BJ (cell line): ENCODE measurements at regions not wholly inside any gene's neighbourhood (a gene's known extent, or its start where the extent isn't known, plus 50 kb on each side); places are given as distances from the start of the nearest gene placed in this dataset.

Source experiments
- CTCF ChIA-PET: fragments of 350-600 bp; formaldehyde crosslinking; extraction: SDS; loops from one replicate; lab custom pipeline; 2021; ENCODE audit warnings: antibody characterized with exemption, inconsistent platforms; lab: Yijun Ruan, JAX
- POLR2A ChIA-PET: fragments of 300-600 bp; sonication (Branson Sonifier 250); formaldehyde crosslinking; extraction: SDS; loops from one replicate; lab custom pipeline; 2021; ENCODE audit warnings: antibody characterized with exemption; lab: Charles Lee
- DNase-seq: peaks from one replicate; pipeline ENCODE4 v3.0.0-alpha.2; 2011; ENCODE audit warnings: low read depth
- H3K27me3 ChIP-seq: 2 replicates; pipeline ENCODE4 v1.6.0; 2011; ENCODE audit warnings: low read length; ENCODE audit not compliant: control insufficient read depth, insufficient read depth
- H3K36me3 ChIP-seq: 2 replicates; pipeline ENCODE4 v1.5.1; 2011; ENCODE audit warnings: low read length; ENCODE audit not compliant: control insufficient read depth, insufficient read depth
- H3K4me3 ChIP-seq: 2 replicates; pipeline ENCODE4 v1.5.1; 2011; ENCODE audit warnings: low read depth, mild to moderate bottlenecking, control low read depth, low read length
- CTCF ChIP-seq: IDR thresholded peaks from 2 replicates; pipeline ENCODE4 v1.5.1; 2011; ENCODE audit warnings: low read depth, mild to moderate bottlenecking, control low read depth, inconsistent platforms, low read length, moderate library complexity; ENCODE audit not compliant: insufficient read depth

GRCh38 chr15:96424674-96425073 is 94.2 kb downstream of the NR2F2 start:
- peaks cover 19% of the 10 kb centered on the region for H3K27me3 ChIP-seq
- ChIA-PET POLR2A (no interaction called here), CTCF (no interaction called here)
- TF ChIP-seq CTCF: no peak
- H3K36me3 ChIP-seq: no peaks in the 10 kb centered on the region
- no peak overlapping the region for H3K4me3 ChIP-seq
- no peak for DNase-seq

GRCh38 chr15:96428742-96429141 is 98.2 kb downstream of the NR2F2 start:
- peak; percentile 89 for DNase-seq
- Histone ChIP-seq H3K36me3 (no peaks in the 10 kb centered on the region), H3K4me3 (no peak overlapping the region), H3K27me3 (peaks cover 4% of the 10 kb centered on the region)
- ChIA-PET POLR2A (interaction anchor here (0.5 to 0.6 kb wide), 3 partner anchors 89 to 343 kb away, joined by 4 read pairs; no protein-coding TSS in a partner anchor), CTCF (interaction anchor here (0.6 to 1.2 kb wide), 2 partner anchors 12 to 29 kb away, joined by 3 read pairs; no protein-coding TSS in a partner anchor)
- TF ChIP-seq CTCF: no peak

GRCh38 chr15:96431786-96432185 is 101.3 kb downstream of the NR2F2 start:
- DNase-seq: no peak
- H3K4me3 ChIP-seq: no peak overlapping the region
- ChIA-PET POLR2A (no interaction called here), CTCF (no interaction called here)
- no peak for TF ChIP-seq CTCF
- no peaks in the 10 kb centered on the region for H3K36me3 ChIP-seq
- 0 out of 2 replicates have a peak, but pooled peaks cover 1% of the 10 kb centered on the region for H3K27me3 ChIP-seq

- no peak for DNase-seq
- 0 out of 2 replicates have a peak, but pooled peaks cover 1% of the 10 kb centered on the region for H3K27me3 ChIP-seq
- no peak for TF ChIP-seq CTCF
- H3K36me3 ChIP-seq: no peaks in the 10 kb centered on the region
- no peak overlapping the region for H3K4me3 ChIP-seq
- ChIA-PET CTCF (no interaction called here), POLR2A (no interaction called here)
Observed at GRCh38 chr15:96435022-96435421, 104.5 kb downstream of the NR2F2 start.

GRCh38 chr15:96435841-96436240 is 105.3 kb downstream of the NR2F2 start:
- ChIA-PET POLR2A (no interaction called here), CTCF (no interaction called here)
- Histone ChIP-seq H3K27me3 (0 out of 2 replicates have a peak, but pooled peaks cover 1% of the 10 kb centered on the region), H3K4me3 (no peak overlapping the region), H3K36me3 (no peaks in the 10 kb centered on the region)
- DNase-seq: no peak
- TF ChIP-seq CTCF: no peak
